ENCODE measurements at regions not wholly inside any gene's neighbourhood (a gene's known extent, or its start where the extent isn't known, plus 50 kb on each side); places are given as distances from the start of the nearest gene placed in this dataset.

DNA sequence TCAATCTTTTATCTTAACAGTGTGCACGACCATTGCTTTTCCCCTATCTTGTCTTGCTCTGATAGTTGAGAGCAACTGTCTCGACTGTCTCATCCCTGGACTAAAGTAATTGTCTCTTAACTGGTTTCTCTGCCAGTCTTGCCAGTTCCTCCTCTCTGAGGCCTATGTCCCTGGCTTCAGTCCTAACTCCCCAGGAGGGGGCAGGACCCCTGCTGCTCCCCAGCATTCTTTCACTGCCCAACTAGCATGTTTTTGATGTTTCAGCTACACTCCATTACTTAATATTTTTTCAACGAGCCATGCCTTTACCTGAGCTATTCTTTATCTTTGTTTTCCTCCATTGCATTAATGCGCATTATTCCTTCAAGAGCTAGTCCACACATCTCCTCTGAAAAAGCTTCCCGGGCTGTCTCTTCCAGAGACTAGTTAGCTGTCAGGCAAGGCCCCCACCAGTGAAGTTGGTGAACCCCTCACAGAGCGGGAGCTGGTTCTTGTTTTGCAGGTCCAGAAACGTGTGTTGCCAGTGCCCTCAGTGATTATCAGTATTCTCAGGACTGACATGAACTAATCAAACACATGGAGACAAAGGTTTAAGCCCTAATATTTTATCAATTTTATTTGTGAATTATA lies 291.7 kb upstream of the KCNN2 start:
- Histone ChIP-seq H3K36me3 (ENCODE audit: low read length) (no peaks in the 10 kb centered on the region), H3K4me3 (ENCODE audit: insufficient read depth, low read length, poor library complexity, severe bottlenecking) (no peak overlapping the region), H3K27me3 (ENCODE audit: low read length) (no peaks in the 10 kb centered on the region), H3K4me2 (ENCODE audit: low read depth, low read length, poor library complexity, severe bottlenecking) (no peak overlapping the region), H3K9me3 (ENCODE audit: insufficient read depth, low read length) (no peaks in the 10 kb centered on the region), H3K9me2 (replicated peaks; ENCODE audit: insufficient read depth, low read length) (no peaks in the 10 kb centered on the region), H3K79me2 (ENCODE audit: insufficient read depth, low read length) (no peaks in the 10 kb centered on the region), H2AFZ (ENCODE audit: low read depth, low read length, severe bottlenecking) (no peak overlapping the region), H3K27ac (ENCODE audit: low read depth, low read length) (no peak overlapping the region), H3F3A (ENCODE audit: insufficient read depth) (no peaks in the 10 kb centered on the region), H3K9ac (ENCODE audit: low read length) (no peak overlapping the region), H4K20me1 (ENCODE audit: low read depth, low read length) (no peaks in the 10 kb centered on the region)
- TF ChIP-seq, protein P1, sequence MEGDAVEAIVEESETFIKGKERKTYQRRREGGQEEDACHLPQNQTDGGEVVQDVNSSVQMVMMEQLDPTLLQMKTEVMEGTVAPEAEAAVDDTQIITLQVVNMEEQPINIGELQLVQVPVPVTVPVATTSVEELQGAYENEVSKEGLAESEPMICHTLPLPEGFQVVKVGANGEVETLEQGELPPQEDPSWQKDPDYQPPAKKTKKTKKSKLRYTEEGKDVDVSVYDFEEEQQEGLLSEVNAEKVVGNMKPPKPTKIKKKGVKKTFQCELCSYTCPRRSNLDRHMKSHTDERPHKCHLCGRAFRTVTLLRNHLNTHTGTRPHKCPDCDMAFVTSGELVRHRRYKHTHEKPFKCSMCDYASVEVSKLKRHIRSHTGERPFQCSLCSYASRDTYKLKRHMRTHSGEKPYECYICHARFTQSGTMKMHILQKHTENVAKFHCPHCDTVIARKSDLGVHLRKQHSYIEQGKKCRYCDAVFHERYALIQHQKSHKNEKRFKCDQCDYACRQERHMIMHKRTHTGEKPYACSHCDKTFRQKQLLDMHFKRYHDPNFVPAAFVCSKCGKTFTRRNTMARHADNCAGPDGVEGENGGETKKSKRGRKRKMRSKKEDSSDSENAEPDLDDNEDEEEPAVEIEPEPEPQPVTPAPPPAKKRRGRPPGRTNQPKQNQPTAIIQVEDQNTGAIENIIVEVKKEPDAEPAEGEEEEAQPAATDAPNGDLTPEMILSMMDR (IDR thresholded peaks at IDR 0.05; ENCODE audit: insufficient read depth, low read length, poor library complexity, severe bottlenecking): no peak

- Histone ChIP-seq H3K27ac (ENCODE audit: low read depth, low read length) (no peak overlapping the region), H3K27me3 (ENCODE audit: low read length) (no peaks in the 10 kb centered on the region), H3K79me2 (ENCODE audit: insufficient read depth, low read length) (no peaks in the 10 kb centered on the region), H3K4me2 (ENCODE audit: low read depth, low read length, poor library complexity, severe bottlenecking) (no peak overlapping the region), H3K9me3 (ENCODE audit: insufficient read depth, low read length) (peaks cover 15% of the 10 kb centered on the region; the same call in 1 of the 2 replicates), H3K9ac (ENCODE audit: low read length) (no peak overlapping the region), H3K4me3 (ENCODE audit: insufficient read depth, low read length, poor library complexity, severe bottlenecking) (no peak overlapping the region), H2AFZ (ENCODE audit: low read depth, low read length, severe bottlenecking) (no peak overlapping the region), H3K9me2 (replicated peaks; ENCODE audit: insufficient read depth, low read length) (no peaks in the 10 kb centered on the region), H3K36me3 (ENCODE audit: low read length) (no peaks in the 10 kb centered on the region), H4K20me1 (ENCODE audit: low read depth, low read length) (no peaks in the 10 kb centered on the region), H3F3A (ENCODE audit: insufficient read depth) (no peaks in the 10 kb centered on the region)
- no peak for TF ChIP-seq EZH2phosphoT487 (conservative IDR thresholded peaks at IDR 0.05; ENCODE audit: low read length)
- TF ChIP-seq, protein P1 (IDR thresholded peaks at IDR 0.05; ENCODE audit: insufficient read depth, low read length, poor library complexity, severe bottlenecking): no peak
Observed at GRCh38 chr5:114089259-114089658, 272.6 kb upstream of the KCNN2 start.

GRCh38 chr5:114097570-114097969 lies 264.3 kb upstream of the KCNN2 start:
- H3K27me3 ChIP-seq (ENCODE audit: low read length): no peaks in the 10 kb centered on the region
- no peaks in the 10 kb centered on the region for H3K79me2 ChIP-seq (ENCODE audit: insufficient read depth, low read length)
- H4K20me1 ChIP-seq (ENCODE audit: low read depth, low read length): no peaks in the 10 kb centered on the region
- no peak overlapping the region for H3K27ac ChIP-seq (ENCODE audit: low read depth, low read length)
- no peaks in the 10 kb centered on the region for H3K9me2 ChIP-seq (replicated peaks; ENCODE audit: insufficient read depth, low read length)
- H3K4me2 ChIP-seq (ENCODE audit: low read depth, low read length, poor library complexity, severe bottlenecking): no peak overlapping the region
- H3K9ac ChIP-seq (ENCODE audit: low read length): no peak overlapping the region
- no peak overlapping the region for H3K4me3 ChIP-seq (ENCODE audit: insufficient read depth, low read length, poor library complexity, severe bottlenecking)
- H3K9me3 ChIP-seq (ENCODE audit: insufficient read depth, low read length): peaks cover 2% of the 10 kb centered on the region; the same call in 1 of the 2 replicates
- no peaks in the 10 kb centered on the region for H3K36me3 ChIP-seq (ENCODE audit: low read length)
- TF ChIP-seq, protein P1 (IDR thresholded peaks at IDR 0.05; ENCODE audit: insufficient read depth, low read length, poor library complexity, severe bottlenecking): no peak
- no peak for TF ChIP-seq EZH2phosphoT487 (conservative IDR thresholded peaks at IDR 0.05; ENCODE audit: low read length)
- H3F3A ChIP-seq (ENCODE audit: insufficient read depth): no peaks in the 10 kb centered on the region
- no peak overlapping the region for H2AFZ ChIP-seq (ENCODE audit: low read depth, low read length, severe bottlenecking)

Data from SU-DHL-6 (cell line).